Nephron progenitor cell (in vitro differentiated cells): ENCODE measurements at regions not wholly inside any gene's neighbourhood (a gene's known extent, or its start where the extent isn't known, plus 50 kb on each side); places are given as distances from the start of the nearest gene placed in this dataset.

Source experiments
- DNase-seq: peaks from one replicate; pipeline ENCODE4 v3.0.0; 2021
- H3K27ac Mint-ChIP-seq: 2 replicates; pipeline ENCODE4 v1.8.0; 2021; ENCODE audit warnings: mild to moderate bottlenecking, moderate library complexity, mixed read lengths
- H3K27me3 Mint-ChIP-seq: 2 replicates; pipeline ENCODE4 v1.8.0; 2021; ENCODE audit warnings: mild to moderate bottlenecking, low read depth, mixed read lengths; ENCODE audit not compliant: poor library complexity
- H3K36me3 Mint-ChIP-seq: 2 replicates; pipeline ENCODE4 v1.8.0; 2021; ENCODE audit warnings: low read depth, mixed read lengths
- H3K4me1 Mint-ChIP-seq: 2 replicates; pipeline ENCODE4 v1.8.0; 2021; ENCODE audit warnings: mixed read lengths
- H3K4me3 Mint-ChIP-seq: 2 replicates; pipeline ENCODE4 v1.8.0; 2021; ENCODE audit warnings: mild to moderate bottlenecking, moderate library complexity, mixed read lengths
- H3K9me3 Mint-ChIP-seq: 2 replicates; pipeline ENCODE4 v1.8.0; 2021; ENCODE audit warnings: mild to moderate bottlenecking, moderate library complexity, mixed read lengths
- TF ChIP-seq, protein P1 (sequence below): fragments of 200-600 bp; sonication (generic); IDR thresholded peaks from 2 replicates; pipeline ENCODE4 v1.5.0; 2021; ENCODE audit warnings: antibody characterized with exemption

DNA sequence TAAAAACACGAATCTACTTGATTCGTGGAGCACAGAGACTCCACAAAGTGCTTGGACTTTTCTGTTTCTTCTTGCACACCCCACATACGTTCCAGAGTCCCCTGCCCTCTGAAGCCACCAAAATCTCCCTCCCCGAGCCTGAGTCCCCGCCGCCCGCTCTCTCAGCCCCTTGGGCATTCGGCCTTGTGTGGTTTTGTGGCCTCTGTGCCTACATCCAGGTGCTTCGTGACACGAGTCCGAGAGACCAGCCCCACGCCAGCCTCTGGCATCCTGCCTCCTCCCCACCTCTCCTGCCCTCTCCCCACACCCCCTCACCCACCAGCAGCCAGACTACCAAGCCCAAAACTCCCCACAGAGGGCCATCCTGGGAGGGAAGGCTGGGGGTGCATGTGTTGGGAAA lies 87.8 kb upstream of the PPP1R26 start:
- Mint-ChIP-seq H3K9me3 (peaks cover 31% of the 10 kb centered on the region), H3K4me3 (no peak overlapping the region), H3K36me3 (peaks cover 3% of the 10 kb centered on the region), H3K4me1 (peaks cover 12% of the 10 kb centered on the region), H3K27me3 (peaks cover 6% of the 10 kb centered on the region), H3K27ac (no peak overlapping the region)
- no peak for DNase-seq
- TF ChIP-seq, protein P1, sequence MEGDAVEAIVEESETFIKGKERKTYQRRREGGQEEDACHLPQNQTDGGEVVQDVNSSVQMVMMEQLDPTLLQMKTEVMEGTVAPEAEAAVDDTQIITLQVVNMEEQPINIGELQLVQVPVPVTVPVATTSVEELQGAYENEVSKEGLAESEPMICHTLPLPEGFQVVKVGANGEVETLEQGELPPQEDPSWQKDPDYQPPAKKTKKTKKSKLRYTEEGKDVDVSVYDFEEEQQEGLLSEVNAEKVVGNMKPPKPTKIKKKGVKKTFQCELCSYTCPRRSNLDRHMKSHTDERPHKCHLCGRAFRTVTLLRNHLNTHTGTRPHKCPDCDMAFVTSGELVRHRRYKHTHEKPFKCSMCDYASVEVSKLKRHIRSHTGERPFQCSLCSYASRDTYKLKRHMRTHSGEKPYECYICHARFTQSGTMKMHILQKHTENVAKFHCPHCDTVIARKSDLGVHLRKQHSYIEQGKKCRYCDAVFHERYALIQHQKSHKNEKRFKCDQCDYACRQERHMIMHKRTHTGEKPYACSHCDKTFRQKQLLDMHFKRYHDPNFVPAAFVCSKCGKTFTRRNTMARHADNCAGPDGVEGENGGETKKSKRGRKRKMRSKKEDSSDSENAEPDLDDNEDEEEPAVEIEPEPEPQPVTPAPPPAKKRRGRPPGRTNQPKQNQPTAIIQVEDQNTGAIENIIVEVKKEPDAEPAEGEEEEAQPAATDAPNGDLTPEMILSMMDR, result no peak

GRCh38 chr9:135392511-135392910 lies 87.1 kb upstream of the PPP1R26 start:
- Mint-ChIP-seq H3K4me1 (peaks cover 12% of the 10 kb centered on the region), H3K4me3 (no peak overlapping the region), H3K27ac (no peak overlapping the region), H3K36me3 (peaks cover 3% of the 10 kb centered on the region), H3K9me3 (peaks cover 35% of the 10 kb centered on the region), H3K27me3 (peaks cover 6% of the 10 kb centered on the region)
- no peak for DNase-seq
- TF ChIP-seq, protein P1, result no peak

DNA sequence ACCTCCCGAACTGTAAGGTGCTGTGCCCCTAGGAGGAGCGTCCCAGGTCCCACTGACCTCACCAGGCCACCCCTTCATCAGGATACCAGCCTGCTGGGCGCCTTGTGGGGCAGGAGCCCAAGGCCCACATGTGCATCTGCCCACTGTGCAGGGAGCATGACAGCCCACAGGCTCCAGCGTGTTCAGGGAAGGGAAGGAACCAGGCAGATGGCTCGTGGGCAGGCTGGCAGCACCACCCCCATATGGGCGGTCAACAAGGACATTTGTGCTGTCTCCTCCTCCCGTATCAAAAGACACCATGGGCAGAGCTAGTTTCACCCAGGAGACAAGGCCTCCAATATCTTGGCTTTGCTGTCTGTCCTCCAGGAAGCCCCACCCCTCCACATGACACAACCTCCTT lies 85.5 kb upstream of the PPP1R26 start:
- Mint-ChIP-seq H3K27ac (peak overlapping the region; percentile 74), H3K9me3 (peaks cover 36% of the 10 kb centered on the region), H3K4me3 (no peak overlapping the region), H3K27me3 (peaks cover 5% of the 10 kb centered on the region), H3K4me1 (peaks cover 12% of the 10 kb centered on the region), H3K36me3 (peaks cover 3% of the 10 kb centered on the region)
- TF ChIP-seq, protein P1, result no peak
- no peak for DNase-seq

DNA sequence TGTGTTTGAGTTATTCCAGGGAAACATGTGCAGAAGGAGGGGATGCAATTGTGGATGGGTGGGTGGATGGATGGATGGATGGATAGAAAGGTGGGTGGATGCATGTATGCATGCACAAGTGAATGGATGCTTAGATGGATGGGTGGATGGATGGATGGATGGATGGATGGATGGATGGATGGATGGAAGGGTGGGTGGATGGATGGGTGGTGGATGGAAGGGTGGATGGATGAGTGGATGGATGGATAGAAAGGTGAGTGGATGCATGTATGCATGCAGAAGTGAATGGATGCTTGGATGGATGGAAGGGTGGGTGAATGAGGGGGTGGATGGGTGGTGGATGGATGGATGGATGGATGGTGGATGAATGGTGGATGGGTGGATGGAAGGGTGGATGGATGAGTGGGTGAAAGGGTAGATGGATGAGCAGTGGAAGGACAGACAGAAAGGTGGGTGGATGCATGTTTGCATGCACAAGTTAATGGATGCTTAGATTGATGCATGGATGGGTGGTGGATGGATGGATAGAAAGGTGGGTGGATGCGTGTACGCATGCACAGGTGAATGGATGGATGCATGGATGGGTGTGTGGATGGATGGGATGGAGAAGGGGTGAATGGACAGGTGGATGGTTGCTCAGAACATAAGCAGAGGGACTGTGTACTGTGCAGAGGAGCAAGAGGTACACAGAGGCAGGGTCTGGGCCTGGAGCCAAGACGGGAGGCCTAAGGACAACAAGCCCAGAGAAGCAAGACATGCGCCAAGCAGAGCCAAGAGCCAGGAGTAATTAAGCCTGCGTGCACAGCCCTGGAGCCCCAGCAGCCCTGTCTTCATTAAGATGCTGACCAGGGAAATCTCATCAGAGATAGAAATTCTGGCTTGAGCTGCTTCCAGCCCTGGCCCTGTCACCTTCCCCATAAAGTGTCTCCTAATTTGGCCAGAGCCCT lies 84.6 kb upstream of the PPP1R26 start:
- TF ChIP-seq, protein P1, result no peak
- Mint-ChIP-seq H3K9me3 (peaks cover 36% of the 10 kb centered on the region), H3K27me3 (peaks cover 6% of the 10 kb centered on the region), H3K27ac (no peak overlapping the region), H3K4me3 (no peak overlapping the region), H3K4me1 (peaks cover 5% of the 10 kb centered on the region), H3K36me3 (peaks cover 3% of the 10 kb centered on the region)
- DNase-seq, result no peak

DNA sequence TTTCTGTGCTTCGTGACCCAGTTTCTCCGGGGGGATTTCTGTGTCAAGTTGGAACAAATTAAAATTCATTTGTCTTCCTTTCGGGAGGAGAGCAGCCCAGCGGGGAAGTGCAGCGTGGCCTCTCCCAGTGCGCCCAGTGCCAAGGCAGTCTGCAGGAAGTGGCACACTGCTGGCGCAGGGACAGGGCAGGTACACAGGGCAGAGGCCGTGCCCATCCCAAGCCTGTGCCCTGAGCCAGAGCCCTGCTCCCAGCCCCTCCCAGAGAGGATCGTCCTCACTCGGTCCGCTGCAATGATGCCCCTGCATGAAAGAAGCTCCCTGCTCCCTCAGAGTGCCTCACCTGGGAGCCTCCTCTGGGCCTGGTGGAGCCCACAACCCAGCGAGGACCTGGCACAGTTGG lies 82.4 kb upstream of the PPP1R26 start:
- H3K36me3 Mint-ChIP-seq, result peaks cover 3% of the 10 kb centered on the region
- DNase-seq, result no peak
- no peak overlapping the region for H3K4me3 Mint-ChIP-seq
- H3K9me3 Mint-ChIP-seq, result peaks cover 36% of the 10 kb centered on the region
- H3K27ac Mint-ChIP-seq, result no peak overlapping the region
- TF ChIP-seq, protein P1, result no peak
- H3K4me1 Mint-ChIP-seq, result no peaks in the 10 kb centered on the region
- H3K27me3 Mint-ChIP-seq, result peaks cover 10% of the 10 kb centered on the region
